HepG2 (cell line): ENCODE measurements at regions not wholly inside any gene's neighbourhood (a gene's known extent, or its start where the extent isn't known, plus 50 kb on each side); places are given as distances from the start of the nearest gene placed in this dataset.

Experiments used
- ATAC-seq: fragments of 200-7000 bp; cut with Tn5 transposase; 3 replicates; pipeline ENCODE4 v1.9.1; 2020; ENCODE audit warnings: mild to moderate bottlenecking, moderate library complexity
- BruUV-seq: library from RNA; stranded (reverse); fragments of 400-500 nt; replicated peaks from 2 replicates; lab custom pipeline; 2021; lab: Mats Ljungman, UMichigan
- CTCF ChIA-PET: fragments of 300-600 bp; formaldehyde crosslinking; extraction: SDS; loops from one replicate; lab custom pipeline; 2021; ENCODE audit warnings: low total read pairs, inconsistent platforms, low intra/inter-chr PET ratio; lab: Yijun Ruan, JAX
- POLR2A ChIA-PET: fragments of 350-600 bp; sonication (Branson Sonifier 250); formaldehyde crosslinking; loops from one replicate; lab custom pipeline; 2020; ENCODE audit warnings: antibody characterized with exemption, inconsistent platforms; lab: Yijun Ruan, JAX
- DNase-seq: peaks from one replicate; pipeline ENCODE4 v3.0.0-alpha.2; 2015; ENCODE audit warnings: low spot score
- FAIRE-seq: peaks from 3 replicates; lab custom pipeline; 2011; peaks lifted over from hg19 to GRCh38; lab: Jason Lieb, UNC
- H2AFZ ChIP-seq: one replicate; pipeline ENCODE4 v1.6.1; 2011; ENCODE audit warnings: low read length, inconsistent platforms
- H3K27ac ChIP-seq: fragments of 300-600 bp; 3 replicates; pipeline ENCODE4 v1.8.0; 2011; ENCODE audit warnings: mixed run types, mild to moderate bottlenecking, mixed read lengths, low read length, inconsistent platforms; ENCODE audit not compliant: insufficient read depth; ENCODE audit errors: extremely low read length
- H3K27me3 ChIP-seq, 2 experiments: fragments of 200-600 bp in 1 of 2; 2 replicates in 1 of 2; 3 replicates in 1 of 2; pipeline versions ENCODE4 v1.6.0 to v1.8.0; 2011; ENCODE audit warnings: low read length in 2 of 2, mild to moderate bottlenecking in 2 of 2, moderate library complexity in 2 of 2, inconsistent platforms in 1 of 2; ENCODE audit not compliant: insufficient read depth in 2 of 2, control insufficient read depth in 1 of 2
- H3K36me3 ChIP-seq, 2 experiments: fragments of 200-600 bp in 1 of 2; replicated peaks in 1 of 2; 2 replicates in 1 of 2; 3 replicates in 1 of 2; pipeline versions ENCODE4 v1.5.1 to v1.8.0; 2011; ENCODE audit warnings: low read length in 2 of 2, inconsistent platforms in 1 of 2; ENCODE audit not compliant: insufficient read depth in 2 of 2, control insufficient read depth in 1 of 2
- H3K4me1 ChIP-seq: 2 replicates; pipeline ENCODE4 v1.5.1; 2012; ENCODE audit warnings: low read length, inconsistent platforms; ENCODE audit not compliant: insufficient read depth
- H3K4me2 ChIP-seq: 2 replicates; pipeline ENCODE4 v1.6.0; 2011; ENCODE audit warnings: low read depth, low read length, inconsistent platforms
- H3K4me3 ChIP-seq, 3 experiments: fragments of 200-600 bp in 1 of 3; sonication (generic), shearing (Covaris generic) in 1 of 3; replicated peaks in 1 of 3; 2 replicates each; pipeline ENCODE4 v1.5.1; 2011 to 2016; ENCODE audit warnings: low read length in 3 of 3, inconsistent platforms in 2 of 3, low read depth in 2 of 3, mild to moderate bottlenecking in 2 of 3, control low read depth in 1 of 3, mixed read lengths in 1 of 3; ENCODE audit not compliant: insufficient read depth in 1 of 3
- H3K79me2 ChIP-seq: one replicate; pipeline ENCODE4 v1.6.1; 2011; ENCODE audit warnings: low read length, inconsistent platforms; ENCODE audit not compliant: insufficient read depth
- H3K9ac ChIP-seq: 2 replicates; pipeline ENCODE4 v1.6.0; 2011; ENCODE audit warnings: mild to moderate bottlenecking, low read depth, low read length, inconsistent platforms; ENCODE audit not compliant: insufficient read depth
- H3K9me3 ChIP-seq: 2 replicates; pipeline ENCODE4 v1.5.1; 2012; ENCODE audit warnings: mild to moderate bottlenecking, low read length
- H4K20me1 ChIP-seq: 2 replicates; pipeline ENCODE4 v1.6.0; 2011; ENCODE audit warnings: inconsistent platforms, mild to moderate bottlenecking, low read length, moderate library complexity; ENCODE audit not compliant: insufficient read depth
- CEBPB ChIP-seq: IDR thresholded peaks from 2 replicates; pipeline ENCODE4 v1.6.1; 2011; ENCODE audit warnings: low read depth, low read length, improper control_type of control experiment, borderline replicate concordance
- ZNF776 ChIP-seq: sonication (generic); formaldehyde crosslinking; IDR thresholded peaks from 2 replicates; pipeline ENCODE4 v1.4.0; 2020; ENCODE audit warnings: mild to moderate bottlenecking, missing genetic modification reagents
- ZNF780A ChIP-seq: sonication (generic); formaldehyde crosslinking; IDR thresholded peaks from 2 replicates; pipeline ENCODE4 v1.8.0; 2022; ENCODE audit warnings: mild to moderate bottlenecking, missing genetic modification reagents, moderate library complexity
- WGBS: methylation state at CpG from one replicate; pipeline ENCODE4 v1.1.6; 2017; ENCODE audit warnings: low lambda C conversion rate; 5-methylcytosine and 5-hydroxymethylcytosine counted together
- in situ Hi-C: cut with HindIII; loops from 2 replicates; pipeline ENCODE4 v1.10.0; 2017; ENCODE audit warnings: low pct_unique_long_range_greater_than_20kb; ENCODE audit not compliant: extremely low pct_ligation_motif_present
- intact Hi-C: fragments of 100-400 bp; cut with micrococcal nuclease; formaldehyde crosslinking; loops from one replicate; pipeline ENCODE4 v1.10.0; 2022; ENCODE audit not compliant: unreplicated experiment

GRCh38 chr1:196155586-196155985, 452.7 kb downstream of the KCNT2 start:
- DNase-seq = no peak
- FAIRE-seq = no peak
- Histone ChIP-seq H3K4me2 (no peak overlapping the region), H3K9me3 (no peaks in the 10 kb centered on the region), H3K27ac (no peak overlapping the region), H3K79me2 (no peaks in the 10 kb centered on the region), H3K4me3 (no peak overlapping the region), H4K20me1 (no peaks in the 10 kb centered on the region), H3K4me1 (no peaks in the 10 kb centered on the region), H3K27me3 (no peaks in the 10 kb centered on the region), H3K9ac (no peak overlapping the region), H3K36me3 (no peaks in the 10 kb centered on the region), H2AFZ (no peak overlapping the region)
- in situ Hi-C loops = no loop called here
- no peak for TF ChIP-seq ZNF776
- ChIA-PET POLR2A (no interaction called here), CTCF (no interaction called here)
- ATAC-seq = no peak
- intact Hi-C loops = no loop called here
- WGBS = 4% methylated on average over 2 of the region's 2 CpGs
- no TSS peak for BruUV-seq

- Histone ChIP-seq H3K4me2 (no peak overlapping the region), H3K9ac (no peak overlapping the region), H3K4me1 (no peaks in the 10 kb centered on the region), H4K20me1 (no peaks in the 10 kb centered on the region), H3K9me3 (no peaks in the 10 kb centered on the region), H2AFZ (no peak overlapping the region), H3K36me3 (no peaks in the 10 kb centered on the region), H3K79me2 (no peaks in the 10 kb centered on the region), H3K4me3 (no peak overlapping the region), H3K27ac (no peak overlapping the region), H3K27me3 (no peaks in the 10 kb centered on the region)
- DNase-seq (no peak), FAIRE-seq (no peak), ATAC-seq (no peak)
- ChIA-PET CTCF (no interaction called here), POLR2A (no interaction called here)
- intact Hi-C loops = no loop called here
- TF ChIP-seq ZNF780A (no peak), CEBPB (0 out of 2 replicates have a peak, but pooled peaks have one; percentile 12)
- in situ Hi-C loops = no loop called here
- no TSS peak for BruUV-seq
- 12% methylated on average over 5 of the region's 5 CpGs for WGBS
Measured at GRCh38 chr1:196152975-196153374, 455.3 kb downstream of the KCNT2 start.
